ENCODE measurements at regions not wholly inside any gene's neighbourhood (a gene's known extent, or its start where the extent isn't known, plus 50 kb on each side); places are given as distances from the start of the nearest gene placed in this dataset.

GRCh38 chr3:43195115-43195498 lies 89.2 kb upstream of the POMGNT2 start:
- no peaks in the 10 kb centered on the region for H3K27me3 ChIP-seq
- intact Hi-C loops (cut with DNase I; ENCODE audit: low total_unique reads) = no loop called here
- no peak for DNase-seq (ENCODE audit: low spot score in 2 of 2)
- no peak overlapping the region for H3K4me3 ChIP-seq
- H3K27ac ChIP-seq = no peak overlapping the region
- H3K36me3 ChIP-seq = no peaks in the 10 kb centered on the region
- TF ChIP-seq POLR2AphosphoS5 (IDR thresholded peaks at IDR 0.05) (no peak), POLR2A (IDR thresholded peaks at IDR 0.05) (no peak)
- TF ChIP-seq, protein P1, sequence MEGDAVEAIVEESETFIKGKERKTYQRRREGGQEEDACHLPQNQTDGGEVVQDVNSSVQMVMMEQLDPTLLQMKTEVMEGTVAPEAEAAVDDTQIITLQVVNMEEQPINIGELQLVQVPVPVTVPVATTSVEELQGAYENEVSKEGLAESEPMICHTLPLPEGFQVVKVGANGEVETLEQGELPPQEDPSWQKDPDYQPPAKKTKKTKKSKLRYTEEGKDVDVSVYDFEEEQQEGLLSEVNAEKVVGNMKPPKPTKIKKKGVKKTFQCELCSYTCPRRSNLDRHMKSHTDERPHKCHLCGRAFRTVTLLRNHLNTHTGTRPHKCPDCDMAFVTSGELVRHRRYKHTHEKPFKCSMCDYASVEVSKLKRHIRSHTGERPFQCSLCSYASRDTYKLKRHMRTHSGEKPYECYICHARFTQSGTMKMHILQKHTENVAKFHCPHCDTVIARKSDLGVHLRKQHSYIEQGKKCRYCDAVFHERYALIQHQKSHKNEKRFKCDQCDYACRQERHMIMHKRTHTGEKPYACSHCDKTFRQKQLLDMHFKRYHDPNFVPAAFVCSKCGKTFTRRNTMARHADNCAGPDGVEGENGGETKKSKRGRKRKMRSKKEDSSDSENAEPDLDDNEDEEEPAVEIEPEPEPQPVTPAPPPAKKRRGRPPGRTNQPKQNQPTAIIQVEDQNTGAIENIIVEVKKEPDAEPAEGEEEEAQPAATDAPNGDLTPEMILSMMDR (IDR thresholded peaks at IDR 0.05) = no peak
- no peaks in the 10 kb centered on the region for H3K4me1 ChIP-seq
- H3K9me3 ChIP-seq = no peaks in the 10 kb centered on the region

- intact Hi-C loops (cut with DNase I; ENCODE audit: low total_unique reads) = no loop called here
- Histone ChIP-seq H3K4me1 (no peaks in the 10 kb centered on the region), H3K9me3 (no peaks in the 10 kb centered on the region), H3K36me3 (no peaks in the 10 kb centered on the region), H3K27ac (no peak overlapping the region), H3K4me3 (no peak overlapping the region), H3K27me3 (no peaks in the 10 kb centered on the region)
- no peak for DNase-seq (ENCODE audit: low spot score in 2 of 2)
- TF ChIP-seq, protein P1 (IDR thresholded peaks at IDR 0.05) = no peak
- TF ChIP-seq POLR2AphosphoS5 (IDR thresholded peaks at IDR 0.05) (no peak), POLR2A (IDR thresholded peaks at IDR 0.05) (no peak)
These were observed 88.7 kb upstream of the POMGNT2 start for GRCh38 chr3:43194490-43195114.

DNA sequence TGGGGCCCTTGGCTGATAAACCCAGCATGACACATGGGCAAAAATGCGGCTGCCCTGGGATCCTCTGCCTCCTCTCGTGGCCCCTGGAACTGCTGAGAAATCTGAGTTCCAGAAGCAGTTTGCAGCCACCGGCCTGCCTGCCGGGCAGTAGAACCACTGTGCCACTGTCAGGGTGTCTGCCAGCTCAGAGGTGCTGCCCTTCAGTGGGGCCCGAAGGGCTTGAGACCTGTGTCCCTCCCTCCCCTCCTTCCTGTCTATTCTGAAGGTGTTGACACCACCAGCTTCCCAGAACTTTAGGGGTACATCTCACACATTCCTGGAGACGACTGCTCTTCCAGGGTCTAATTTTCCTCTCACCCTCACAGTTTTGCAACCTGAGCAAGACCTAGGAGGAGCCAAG lies 88.2 kb upstream of the POMGNT2 start:
- Histone ChIP-seq H3K27ac (no peak overlapping the region), H3K9me3 (no peaks in the 10 kb centered on the region), H3K4me1 (no peaks in the 10 kb centered on the region), H3K4me3 (no peak overlapping the region), H3K27me3 (no peaks in the 10 kb centered on the region), H3K36me3 (no peaks in the 10 kb centered on the region)
- no peak for DNase-seq (ENCODE audit: low spot score in 2 of 2)
- intact Hi-C loops (cut with DNase I; ENCODE audit: low total_unique reads) = no loop called here
- TF ChIP-seq, protein P1 (IDR thresholded peaks at IDR 0.05) = no peak

GRCh38 chr3:43192028-43192427 lies 86.1 kb upstream of the POMGNT2 start:
- H3K27me3 ChIP-seq = no peaks in the 10 kb centered on the region
- TF ChIP-seq POLR2AphosphoS5 (IDR thresholded peaks at IDR 0.05) (no peak), POLR2A (IDR thresholded peaks at IDR 0.05) (no peak)
- TF ChIP-seq, protein P1 (IDR thresholded peaks at IDR 0.05) = no peak
- H3K9me3 ChIP-seq = no peaks in the 10 kb centered on the region
- H3K4me3 ChIP-seq = no peak overlapping the region
- intact Hi-C loops (cut with DNase I; ENCODE audit: low total_unique reads) = no loop called here
- H3K27ac ChIP-seq = no peak overlapping the region
- no peaks in the 10 kb centered on the region for H3K4me1 ChIP-seq
- no peak for DNase-seq (ENCODE audit: low spot score in 2 of 2)
- H3K36me3 ChIP-seq = no peaks in the 10 kb centered on the region

GRCh38 chr3:43191116-43191515 lies 85.2 kb upstream of the POMGNT2 start:
- no peak overlapping the region for H3K4me3 ChIP-seq

More at GRCh38 chr3:43191116-43191515, 85.2 kb upstream of the POMGNT2 start:
- Histone ChIP-seq H3K4me1 (no peaks in the 10 kb centered on the region), H3K36me3 (no peaks in the 10 kb centered on the region), H3K27me3 (no peaks in the 10 kb centered on the region), H3K9me3 (no peaks in the 10 kb centered on the region), H3K27ac (no peak overlapping the region)
- intact Hi-C loops (cut with DNase I; ENCODE audit: low total_unique reads) = no loop called here
- no peak for DNase-seq (ENCODE audit: low spot score in 2 of 2)
- TF ChIP-seq POLR2AphosphoS5 (IDR thresholded peaks at IDR 0.05) (no peak), POLR2A (IDR thresholded peaks at IDR 0.05) (no peak)
- TF ChIP-seq, protein P1 (IDR thresholded peaks at IDR 0.05) = no peak

Measured in breast epithelium (tissue), 4 donors.